Amniotic stem cell (primary cell): ENCODE measurements at regions not wholly inside any gene's neighbourhood (a gene's known extent, or its start where the extent isn't known, plus 50 kb on each side); places are given as distances from the start of the nearest gene placed in this dataset.

Experiments used
- DNase-seq: peaks from one replicate; lab custom pipeline; 2025; lab: John Stamatoyannopoulos, UW

DNA sequence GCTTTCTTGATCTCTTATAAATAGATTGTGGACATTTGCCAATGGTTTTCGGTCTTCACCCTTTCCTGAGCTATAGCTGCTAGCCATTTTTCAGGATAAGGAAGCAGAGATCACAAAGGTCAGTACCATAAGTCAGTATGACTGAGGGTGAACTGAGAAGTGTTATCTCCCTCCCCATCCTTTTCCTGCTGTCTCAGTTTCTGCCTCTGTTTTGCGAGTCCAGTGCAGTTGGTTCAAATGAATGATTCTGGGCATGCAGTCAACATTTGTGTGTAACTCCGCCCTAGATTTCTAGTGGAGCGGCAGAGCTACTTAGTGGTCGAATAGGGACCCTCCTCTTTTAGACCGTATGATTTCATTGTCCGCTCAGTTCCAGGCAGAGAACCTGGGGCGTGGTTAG lies 460.8 kb upstream of the ARGLU1 start:
- no peak for DNase-seq

- DNase-seq: no peak
Observed at GRCh38 chr13:107025991-107026390, 458.1 kb upstream of the ARGLU1 start.

GRCh38 chr13:107023335-107023734 lies 455.4 kb upstream of the ARGLU1 start:
- no peak for DNase-seq

- DNase-seq: no peak
Observed at GRCh38 chr13:107020393-107020792, 452.5 kb upstream of the ARGLU1 start.

DNA sequence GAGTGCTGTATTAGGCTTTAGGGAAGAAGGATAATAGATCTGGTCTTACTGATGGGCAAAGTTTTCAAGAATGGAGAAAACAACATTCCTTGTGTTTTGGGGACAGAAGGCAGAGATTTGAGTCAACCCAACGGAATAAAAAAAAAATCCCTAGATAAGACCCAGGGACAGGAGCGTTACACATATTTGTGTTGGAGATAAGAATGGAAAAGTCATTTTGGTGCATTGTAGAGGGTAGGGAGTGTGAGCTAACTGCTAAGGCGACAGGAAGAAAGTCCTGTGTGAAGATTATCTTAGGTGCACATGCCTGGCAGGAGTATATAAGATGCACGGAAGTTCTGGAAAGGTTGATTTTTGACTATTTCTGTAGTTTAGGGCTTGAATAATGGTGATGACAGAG lies 450.3 kb upstream of the ARGLU1 start:
- DNase-seq: no peak

DNA sequence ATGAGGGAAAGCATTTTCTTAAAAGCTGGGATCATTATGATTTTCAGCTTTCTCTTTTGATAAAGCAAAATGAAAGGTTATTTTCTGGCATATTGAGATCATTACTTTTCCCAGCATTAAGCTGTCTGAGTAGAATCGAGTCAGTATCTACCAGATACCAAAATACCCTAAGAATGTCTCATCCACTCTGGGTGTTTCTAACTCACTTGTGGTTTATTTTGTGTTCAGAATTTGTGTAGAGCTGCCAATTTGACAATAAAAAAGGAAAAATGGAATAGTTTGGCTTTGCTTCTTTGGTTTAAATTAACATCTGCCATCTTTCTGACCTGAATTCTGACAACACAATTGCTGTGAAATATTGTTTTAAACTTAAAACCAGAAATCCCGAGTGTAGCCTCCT lies 438.7 kb upstream of the ARGLU1 start:
- no peak for DNase-seq

GRCh38 chr13:107005577-107005976 lies 437.6 kb upstream of the ARGLU1 start:
- DNase-seq: no peak

- DNase-seq: no peak
Observed at GRCh38 chr13:107003911-107004310, 436.0 kb upstream of the ARGLU1 start.

- no peak for DNase-seq
Observed at GRCh38 chr13:106998664-106999063, 430.7 kb upstream of the ARGLU1 start.

- no peak for DNase-seq
Observed at GRCh38 chr13:106997696-106998095, 429.8 kb upstream of the ARGLU1 start.

DNA sequence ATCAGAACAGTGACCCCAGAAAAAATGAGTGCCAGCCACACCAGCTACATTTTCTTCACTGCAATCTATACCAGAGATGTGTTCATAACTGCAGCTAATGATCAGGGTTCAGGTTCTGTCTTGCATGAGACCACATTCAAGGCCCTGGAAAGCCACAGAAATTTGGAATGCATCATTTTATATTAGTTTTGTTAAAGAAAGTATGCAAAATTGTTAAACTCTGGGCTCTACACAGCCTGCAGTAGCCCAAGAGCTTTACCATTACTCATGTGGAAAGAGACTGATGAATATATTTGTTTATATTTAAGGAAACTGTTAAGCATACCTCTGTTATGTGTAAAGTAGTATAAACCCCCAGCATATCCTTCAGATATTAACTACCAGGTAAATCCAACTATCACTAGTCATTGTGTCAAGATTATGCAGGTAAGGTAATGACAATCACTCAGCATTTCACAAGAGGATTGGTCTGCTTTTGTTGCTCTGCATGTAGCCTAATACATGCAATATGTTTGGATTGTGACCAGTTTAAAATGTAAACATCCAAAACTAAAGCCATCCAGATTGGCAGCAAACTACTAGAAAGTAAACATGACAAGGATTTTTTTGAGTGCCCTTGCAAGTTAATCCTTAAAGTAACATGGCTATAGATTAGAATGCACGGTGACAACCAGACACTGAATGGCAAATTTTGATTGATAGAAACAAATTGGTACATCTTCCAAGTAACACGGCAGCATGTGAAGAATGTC lies 429.1 kb upstream of the ARGLU1 start:
- DNase-seq: no peak

DNA sequence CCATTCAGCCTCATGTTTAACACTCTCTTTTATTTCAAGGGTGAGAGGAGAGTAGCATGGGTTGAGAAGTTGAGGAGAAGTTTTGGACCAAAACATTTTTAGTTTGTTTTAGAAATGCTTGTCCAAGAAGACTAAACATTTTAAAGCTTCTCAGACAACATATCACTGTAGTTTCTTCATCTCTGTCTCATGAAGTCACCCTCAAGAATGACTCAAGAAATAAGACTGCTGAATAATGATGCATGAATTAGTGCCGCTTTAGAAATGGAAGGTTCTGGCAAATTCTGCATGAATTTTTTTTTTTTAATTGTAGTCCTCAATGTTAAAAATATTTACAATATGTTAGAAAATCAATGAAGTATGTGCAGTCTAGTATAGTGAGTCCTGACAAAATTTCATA lies 422.7 kb upstream of the ARGLU1 start:
- DNase-seq: no peak

GRCh38 chr13:106989876-106990275 lies 421.9 kb upstream of the ARGLU1 start:
- no peak for DNase-seq

DNA sequence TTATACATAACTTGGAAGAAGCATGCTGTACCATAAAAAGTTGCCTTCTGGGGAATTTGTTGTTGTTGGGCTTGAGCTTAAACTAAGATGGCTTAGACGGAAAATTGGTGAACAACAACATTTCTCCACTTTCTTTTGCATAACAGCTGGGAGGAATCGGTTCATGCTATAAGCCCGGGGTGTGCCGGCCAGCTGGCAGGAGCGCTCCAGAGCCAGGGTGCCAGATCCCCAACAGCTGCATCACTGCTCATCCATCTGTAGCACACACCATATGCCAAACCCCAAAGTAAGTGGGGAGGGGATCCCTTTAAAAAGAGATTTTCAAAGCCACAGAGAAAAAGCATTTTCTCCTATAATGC lies 419.5 kb upstream of the ARGLU1 start:
- DNase-seq: no peak

GRCh38 chr13:106986687-106987426 lies 418.9 kb upstream of the ARGLU1 start:
- no peak for DNase-seq

- no peak for DNase-seq
Observed at GRCh38 chr13:106986033-106986484, 418.1 kb upstream of the ARGLU1 start.

DNA sequence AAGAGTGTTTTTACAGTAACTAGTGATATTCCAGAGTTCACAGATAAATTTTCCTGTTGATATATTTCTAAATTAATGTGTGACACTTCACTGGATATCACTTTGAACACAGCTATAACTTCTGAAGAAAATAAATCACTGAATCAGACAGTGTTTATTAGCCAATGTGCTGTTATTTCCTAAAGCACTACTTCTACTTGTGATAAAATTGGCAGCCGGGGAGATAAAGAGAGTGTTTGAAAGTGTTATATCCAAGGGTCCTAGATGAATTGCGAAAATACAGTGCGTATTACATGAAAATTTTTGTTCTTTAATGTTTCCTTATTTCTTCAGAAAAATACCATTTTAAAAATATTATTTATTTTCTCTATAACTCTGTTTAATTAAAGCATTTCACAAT lies 417.5 kb upstream of the ARGLU1 start:
- DNase-seq: no peak

DNA sequence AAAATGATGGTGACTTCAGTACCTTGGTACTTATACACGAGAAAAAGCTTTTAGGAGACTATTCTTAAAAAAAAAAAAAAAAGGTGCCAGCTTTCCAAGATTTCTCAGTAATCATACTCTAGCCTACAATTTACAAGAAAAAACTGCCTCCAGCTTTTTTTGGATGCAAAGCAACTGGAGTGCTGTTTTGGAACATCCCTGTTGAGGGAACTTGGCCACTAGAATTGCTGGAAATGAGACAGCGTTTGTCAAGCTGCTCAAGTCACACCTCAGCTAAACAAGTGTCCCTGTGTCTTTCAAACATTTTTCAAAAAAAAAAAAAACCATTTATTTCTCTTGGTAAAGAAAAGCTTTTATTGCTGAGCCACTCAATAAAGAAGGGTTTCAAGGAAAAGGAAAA lies 413.1 kb upstream of the ARGLU1 start:
- no peak for DNase-seq

GRCh38 chr13:106967391-106967790 lies 399.5 kb upstream of the ARGLU1 start:
- no peak for DNase-seq

DNA sequence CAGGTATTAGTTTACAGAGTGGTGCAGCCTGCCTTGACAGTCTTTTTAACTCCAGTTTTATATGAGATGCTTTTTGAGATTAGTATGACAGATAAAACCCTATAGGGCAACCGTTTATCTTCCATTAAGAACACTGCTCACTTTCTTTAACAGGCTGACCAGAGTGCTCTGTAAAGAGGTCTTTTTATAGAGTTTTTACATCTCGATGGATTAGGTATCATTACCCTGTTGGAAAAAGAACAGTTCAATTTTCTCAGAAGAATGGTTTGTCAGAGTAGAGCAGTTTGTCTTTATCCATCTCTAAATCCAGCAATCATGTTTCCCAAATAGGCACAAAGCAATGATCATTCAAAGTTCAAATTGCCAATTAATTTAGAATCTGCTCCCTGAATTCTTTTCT lies 395.2 kb upstream of the ARGLU1 start:
- no peak for DNase-seq

DNA sequence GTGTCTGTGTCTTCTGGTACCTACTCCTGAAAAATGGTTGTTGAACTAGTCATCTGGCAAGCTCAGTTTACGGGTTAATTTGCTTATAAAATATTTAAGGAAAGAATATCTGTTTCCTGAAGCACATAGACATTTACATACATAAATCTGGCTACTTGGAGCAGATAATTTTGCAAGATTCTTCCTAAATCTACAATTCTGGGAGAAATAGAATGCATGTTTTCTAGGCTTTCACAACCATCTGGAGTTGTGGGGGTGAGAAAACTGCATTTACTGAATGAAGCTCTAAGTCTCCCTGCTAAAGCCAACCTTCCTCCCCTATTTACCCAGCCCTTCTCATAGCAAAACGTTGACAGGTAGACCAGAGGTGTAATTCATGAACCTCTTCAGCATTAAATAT lies 393.7 kb upstream of the ARGLU1 start:
- no peak for DNase-seq

DNA sequence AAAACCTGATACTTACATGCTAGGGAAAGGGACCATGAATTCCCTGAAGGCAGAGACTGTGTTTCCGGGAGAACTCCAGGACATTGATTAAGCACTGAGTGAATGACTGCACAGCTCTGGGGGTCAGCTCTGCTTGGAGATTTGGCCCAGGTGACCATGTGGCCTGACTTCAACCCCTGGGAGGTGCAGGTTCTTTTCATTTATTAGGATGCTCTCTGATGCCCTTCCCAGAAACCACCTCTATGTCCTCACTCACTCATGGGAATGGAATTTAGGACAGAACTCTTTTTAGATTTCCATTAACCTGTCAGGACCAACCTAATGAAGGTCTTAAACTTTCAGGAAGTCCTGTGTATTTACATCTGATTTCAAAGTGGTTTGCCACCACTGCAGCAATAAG lies 393.3 kb upstream of the ARGLU1 start:
- DNase-seq: no peak

DNA sequence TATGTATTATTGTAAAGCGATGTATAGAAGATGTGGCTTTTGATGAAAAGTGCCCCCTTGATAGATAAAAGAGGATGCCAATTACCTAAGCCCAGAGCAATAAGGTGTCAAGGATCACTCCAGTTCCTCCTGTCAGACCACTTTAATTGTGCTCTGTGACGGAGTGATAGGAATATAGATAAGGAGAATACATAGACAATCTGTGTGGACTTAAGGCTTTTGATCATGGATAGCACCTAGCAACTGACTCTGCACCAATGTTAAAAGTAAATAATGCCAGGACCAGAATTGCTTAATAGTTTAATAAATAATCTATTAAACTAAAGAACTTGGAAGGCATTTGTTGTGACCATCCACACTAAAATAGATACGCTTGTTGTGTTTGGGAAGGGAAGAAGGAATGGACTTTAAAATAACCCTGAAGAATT lies 390.7 kb upstream of the ARGLU1 start:
- no peak for DNase-seq

- DNase-seq: no peak
Observed at GRCh38 chr13:106942563-106942962, 374.6 kb upstream of the ARGLU1 start.
